IPS-NIHi7 (cell line): ENCODE measurements at regions not wholly inside any gene's neighbourhood (a gene's known extent, or its start where the extent isn't known, plus 50 kb on each side); places are given as distances from the start of the nearest gene placed in this dataset.

ENCODE experiments used
- DNase-seq: peaks from one replicate; pipeline ENCODE4 v3.0.0; 2012; ENCODE audit warnings: mixed read lengths; ENCODE audit errors: extremely low spot score

GRCh38 chr2:7468448-7468828 lies 551.2 kb downstream of the RNF144A start:
- DNase-seq: no peak

GRCh38 chr2:7468955-7469354 lies 551.7 kb downstream of the RNF144A start:
- no peak for DNase-seq

GRCh38 chr2:7471185-7471584 lies 554.0 kb downstream of the RNF144A start:
- DNase-seq: no peak

GRCh38 chr2:7472465-7472864 lies 555.3 kb downstream of the RNF144A start:
- DNase-seq: no peak

- DNase-seq: no peak
These were observed 556.0 kb downstream of the RNF144A start for GRCh38 chr2:7473135-7473771.

- no peak for DNase-seq
These were observed 559.2 kb downstream of the RNF144A start for GRCh38 chr2:7476371-7476770.

GRCh38 chr2:7479603-7480002 lies 562.4 kb downstream of the RNF144A start:
- DNase-seq: no peak

GRCh38 chr2:7480431-7480830 lies 563.2 kb downstream of the RNF144A start:
- no peak for DNase-seq

GRCh38 chr2:7490672-7491071 lies 573.5 kb downstream of the RNF144A start:
- DNase-seq: no peak

- no peak for DNase-seq
These were observed 575.5 kb downstream of the RNF144A start for GRCh38 chr2:7492719-7493118.

- no peak for DNase-seq
These were observed 580.0 kb downstream of the RNF144A start for GRCh38 chr2:7497178-7497577.

- DNase-seq: no peak
These were observed 581.8 kb downstream of the RNF144A start for GRCh38 chr2:7499018-7499417.

GRCh38 chr2:7502336-7502735 lies 585.1 kb downstream of the RNF144A start:
- DNase-seq: no peak

GRCh38 chr2:7508296-7508943 lies 591.2 kb downstream of the RNF144A start:
- DNase-seq: no peak

- DNase-seq: no peak
These were observed 593.1 kb downstream of the RNF144A start for GRCh38 chr2:7510353-7510752.

- no peak for DNase-seq
These were observed 596.6 kb downstream of the RNF144A start for GRCh38 chr2:7513834-7514233.

- no peak for DNase-seq
These were observed 598.1 kb downstream of the RNF144A start for GRCh38 chr2:7515327-7515726.

GRCh38 chr2:7516484-7517063 lies 599.4 kb downstream of the RNF144A start:
- DNase-seq: no peak

- DNase-seq: no peak
These were observed 599.9 kb downstream of the RNF144A start for GRCh38 chr2:7517088-7517487.

GRCh38 chr2:7517851-7518250 lies 600.6 kb downstream of the RNF144A start:
- no peak for DNase-seq

- DNase-seq: no peak
These were observed 606.4 kb downstream of the RNF144A start for GRCh38 chr2:7523481-7524120.

- DNase-seq: no peak
These were observed 607.0 kb downstream of the RNF144A start for GRCh38 chr2:7524195-7524594.

GRCh38 chr2:7525746-7526145 lies 608.5 kb downstream of the RNF144A start:
- DNase-seq: no peak
